ENCODE measurements at regions not wholly inside any gene's neighbourhood (a gene's known extent, or its start where the extent isn't known, plus 50 kb on each side); places are given as distances from the start of the nearest gene placed in this dataset.

DNA sequence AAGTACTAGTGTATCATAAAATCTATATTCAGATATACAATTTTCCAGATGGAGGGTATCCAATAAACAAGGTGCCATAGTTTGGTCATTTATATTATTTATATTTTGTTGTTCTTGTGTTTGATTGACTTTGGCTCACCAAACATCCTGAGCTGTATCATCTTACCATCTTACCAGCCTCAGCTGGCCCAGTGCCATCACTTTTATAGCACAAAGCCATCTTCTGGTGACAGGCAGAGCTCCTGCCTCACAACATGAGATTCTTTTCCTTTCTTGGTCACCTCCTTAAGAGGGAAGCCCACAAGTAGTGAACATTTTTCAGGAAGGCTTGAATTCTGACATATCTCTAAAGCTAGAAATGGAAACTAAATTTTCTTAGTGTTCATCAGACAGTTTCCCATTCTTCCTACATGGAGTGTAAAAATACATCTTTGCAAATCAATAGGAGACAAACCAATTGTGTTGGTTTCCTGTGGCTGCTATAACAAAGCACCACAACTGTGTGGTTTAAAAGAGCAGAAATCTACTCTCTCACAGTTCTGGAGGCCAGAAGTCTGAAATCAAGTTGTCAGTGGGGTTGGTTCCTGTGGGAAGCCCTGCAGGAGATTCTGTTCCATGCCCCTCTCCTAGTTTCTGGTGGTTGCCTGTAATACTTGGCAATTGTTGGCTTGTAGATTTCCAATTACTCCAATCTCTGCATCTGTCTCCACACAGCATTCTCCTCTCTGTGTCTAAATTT, 341.8 kb downstream of the MAN2A1 start:
- H3K36me3 ChIP-seq = no peaks in the 10 kb centered on the region
- no peak for ATAC-seq (ENCODE audit: low FRiP score in 2 of 2)
- no peak for DNase-seq
- no peaks in the 10 kb centered on the region for H3K27me3 ChIP-seq
- H3K9me3 ChIP-seq = no peaks in the 10 kb centered on the region
- TF ChIP-seq POLR2AphosphoS5 (IDR thresholded peaks at IDR 0.05) (no peak), EP300 (IDR thresholded peaks at IDR 0.05) (no peak), CTCF (IDR thresholded peaks at IDR 0.05) (no peak), POLR2A (IDR thresholded peaks at IDR 0.05) (no peak)
- H3K4me1 ChIP-seq = no peaks in the 10 kb centered on the region
- no peak overlapping the region for H3K4me3 ChIP-seq
- H3K27ac ChIP-seq = no peak overlapping the region

DNA sequence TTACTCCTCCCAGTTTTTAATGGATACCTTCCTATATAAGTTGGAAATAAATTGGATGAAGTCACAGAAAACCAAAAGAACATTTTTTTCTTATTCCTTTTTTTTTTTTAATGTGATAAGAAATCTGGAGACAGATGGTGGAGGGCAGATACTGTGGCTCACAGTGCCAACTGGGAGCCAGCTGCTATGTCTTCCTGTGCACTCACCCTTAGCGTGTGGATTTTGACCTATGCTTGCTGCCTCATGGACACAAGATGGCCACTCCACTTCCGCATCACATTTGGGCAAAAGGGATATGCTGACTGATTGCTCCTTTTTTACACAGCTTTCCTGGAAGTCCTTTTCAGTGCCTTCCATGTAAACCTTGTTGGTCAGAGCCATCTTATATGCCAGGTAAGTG, 342.6 kb downstream of the MAN2A1 start:
- no peak for ATAC-seq (ENCODE audit: low FRiP score in 2 of 2)

DNA sequence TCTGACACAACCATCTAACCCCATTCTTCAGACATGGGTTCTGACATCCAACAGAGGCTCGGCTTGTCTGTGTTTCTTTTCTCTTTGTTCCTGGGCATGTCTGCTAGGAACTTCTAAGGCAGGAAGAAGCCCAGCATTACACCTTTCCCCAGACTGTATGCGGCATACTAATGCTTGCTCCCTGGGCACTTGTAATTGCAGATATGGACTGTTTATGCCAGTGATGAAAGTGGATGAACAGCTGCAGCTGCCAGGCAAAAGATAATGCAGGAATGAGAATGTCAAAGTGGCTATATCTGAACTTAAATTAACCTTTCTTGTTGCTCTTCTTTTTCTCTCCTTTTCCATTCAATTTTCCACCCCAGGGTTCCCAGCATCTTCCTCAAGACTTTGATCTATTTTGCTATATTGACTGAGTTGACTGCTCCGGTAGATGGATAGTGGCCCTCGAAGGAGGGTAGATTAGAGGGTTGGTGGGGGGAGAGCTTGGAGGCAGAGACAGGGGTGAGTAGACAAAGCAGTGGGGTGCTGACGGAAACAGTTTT, 344.4 kb downstream of the MAN2A1 start:
- no peaks in the 10 kb centered on the region for H3K36me3 ChIP-seq
- no peak overlapping the region for H3K4me3 ChIP-seq
- no peak overlapping the region for H3K27ac ChIP-seq
- no peaks in the 10 kb centered on the region for H3K27me3 ChIP-seq
- TF ChIP-seq CTCF (IDR thresholded peaks at IDR 0.05) (no peak), POLR2AphosphoS5 (IDR thresholded peaks at IDR 0.05) (no peak), POLR2A (IDR thresholded peaks at IDR 0.05) (no peak), EP300 (IDR thresholded peaks at IDR 0.05) (no peak)
- no peaks in the 10 kb centered on the region for H3K4me1 ChIP-seq
- WGBS, 2 donors = 81 to 84% methylated on average over 5 of the region's 5 CpGs
- no peaks in the 10 kb centered on the region for H3K9me3 ChIP-seq
- no peak for ATAC-seq (ENCODE audit: low FRiP score in 2 of 2)
- no peak for DNase-seq

More for the DNA sequence above, 342.6 kb downstream of the MAN2A1 start:
- Histone ChIP-seq H3K4me3 (no peak overlapping the region), H3K4me1 (no peaks in the 10 kb centered on the region), H3K27me3 (no peaks in the 10 kb centered on the region), H3K36me3 (no peaks in the 10 kb centered on the region), H3K9me3 (no peaks in the 10 kb centered on the region), H3K27ac (no peak overlapping the region)
- TF ChIP-seq CTCF (IDR thresholded peaks at IDR 0.05) (no peak), POLR2A (IDR thresholded peaks at IDR 0.05) (no peak)
- WGBS, 2 donors = 75 to 79% methylated on average over 2 of the region's 2 CpGs
- DNase-seq = no peak

DNA sequence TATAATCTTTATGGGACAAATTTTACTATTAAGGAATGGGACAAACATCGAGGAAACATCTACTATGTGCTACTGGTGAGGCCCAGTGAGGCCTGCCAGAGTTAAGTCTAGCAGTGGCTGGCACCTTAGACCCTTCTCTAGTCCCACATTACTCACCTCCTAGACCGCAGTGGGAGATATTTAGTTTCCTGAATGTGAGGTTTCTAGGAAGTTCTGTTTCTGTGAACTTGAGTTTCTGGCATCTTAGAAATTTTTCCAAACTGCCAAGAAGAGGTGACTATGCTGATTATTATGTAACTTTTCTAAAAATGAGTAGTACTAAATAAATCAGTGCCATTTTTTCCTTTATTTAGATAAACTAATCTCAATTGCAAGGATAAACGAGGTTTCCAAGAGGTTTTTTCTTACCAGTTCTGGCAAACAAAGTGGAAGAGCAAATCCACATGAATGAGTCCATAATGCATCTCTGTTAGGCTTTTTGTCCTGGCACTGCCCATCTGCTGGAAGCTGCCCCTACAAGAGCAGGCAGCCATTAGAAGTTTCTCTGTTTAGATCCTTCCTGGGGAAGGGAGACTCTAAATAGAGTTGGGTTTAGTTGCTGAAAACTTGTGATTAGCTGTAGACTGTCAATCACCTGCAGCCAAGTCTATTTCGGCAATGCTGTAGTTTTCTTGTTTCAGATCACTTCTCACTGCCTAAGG, 348.7 kb downstream of the MAN2A1 start:
- no peaks in the 10 kb centered on the region for H3K4me1 ChIP-seq
- no peak overlapping the region for H3K4me3 ChIP-seq
- H3K9me3 ChIP-seq = no peaks in the 10 kb centered on the region
- no peak for ATAC-seq (ENCODE audit: low FRiP score in 2 of 2)
- no peak overlapping the region for H3K27ac ChIP-seq
- TF ChIP-seq POLR2AphosphoS5 (IDR thresholded peaks at IDR 0.05) (no peak), POLR2A (IDR thresholded peaks at IDR 0.05) (no peak), EP300 (IDR thresholded peaks at IDR 0.05) (no peak)
- no peaks in the 10 kb centered on the region for H3K27me3 ChIP-seq
- H3K36me3 ChIP-seq = no peaks in the 10 kb centered on the region
- WGBS, 2 donors = 61 to 62% methylated on average over 4 of the region's 4 CpGs
- DNase-seq = no peak

- Histone ChIP-seq H3K9me3 (no peaks in the 10 kb centered on the region), H3K27ac (no peak overlapping the region), H3K4me3 (no peak overlapping the region), H3K4me1 (no peaks in the 10 kb centered on the region), H3K27me3 (no peaks in the 10 kb centered on the region), H3K36me3 (no peaks in the 10 kb centered on the region)
- WGBS, 2 donors = 94 to 97% methylated on average over 2 of the region's 2 CpGs
- TF ChIP-seq EP300 (IDR thresholded peaks at IDR 0.05) = no peak
- no peak for TF ChIP-seq POLR2AphosphoS5 (IDR thresholded peaks at IDR 0.05)
- no peak for TF ChIP-seq POLR2A (IDR thresholded peaks at IDR 0.05)
- TF ChIP-seq CTCF (IDR thresholded peaks at IDR 0.05) = no peak
- ATAC-seq (ENCODE audit: low FRiP score in 2 of 2) (no peak), DNase-seq (no peak)
These were observed 350.5 kb downstream of the MAN2A1 start for GRCh38 chr5:110040178-110040577.
